CD4-positive, alpha-beta T cell treated with Interleukin-21 for 1 hour (primary cell): ENCODE measurements at regions not wholly inside any gene's neighbourhood (a gene's known extent, or its start where the extent isn't known, plus 50 kb on each side); places are given as distances from the start of the nearest gene placed in this dataset.
"Not testable (repeated sequence)": the region's sequence is repeated elsewhere in the genome, so short reads cannot be mapped to it uniquely, and the experiment has no call there.

Experiments used
- DNase-seq: peaks from one replicate; pipeline ENCODE4 v3.0.0-alpha.2; 2020

DNA sequence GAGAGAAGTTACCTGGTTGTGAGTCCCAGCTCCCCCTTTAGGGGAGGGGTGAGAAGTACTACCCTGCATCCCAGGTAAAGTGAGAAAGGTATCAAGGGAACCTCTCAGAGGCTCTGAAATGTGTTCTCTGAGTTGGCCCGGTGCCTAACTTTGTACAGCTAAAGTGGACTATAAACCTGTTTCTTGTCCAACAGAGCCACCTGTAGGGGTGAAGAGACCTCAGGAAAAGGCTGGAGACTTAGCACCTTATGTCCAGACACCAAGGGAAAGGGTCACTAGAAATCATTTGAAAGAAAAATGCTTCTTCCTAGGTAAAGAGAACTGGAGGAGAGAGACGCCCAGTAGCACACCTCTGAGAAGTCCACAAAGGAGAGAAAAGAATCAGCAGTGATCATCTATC lies 108.3 kb upstream of the KIF2A start:
- DNase-seq, result no peak

DNA sequence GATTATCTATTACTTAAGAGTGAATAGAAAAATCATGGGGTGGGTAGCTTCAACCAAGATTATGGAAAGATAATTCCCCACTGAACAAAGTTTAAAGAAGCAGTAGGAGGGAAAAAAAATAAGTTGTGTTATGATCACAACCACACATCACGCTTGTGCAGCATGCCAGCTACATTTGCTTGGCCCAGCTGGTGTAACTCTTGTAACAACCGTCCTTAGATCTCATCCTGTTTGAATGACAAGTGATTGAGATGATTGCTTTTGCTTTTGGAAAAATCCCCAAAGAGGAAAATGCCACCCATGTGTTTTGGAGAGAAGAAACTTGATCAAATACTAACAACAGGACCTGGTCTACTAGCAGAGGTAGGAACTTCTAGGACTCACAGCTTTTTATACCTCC lies 107.6 kb upstream of the KIF2A start:
- no peak for DNase-seq

DNA sequence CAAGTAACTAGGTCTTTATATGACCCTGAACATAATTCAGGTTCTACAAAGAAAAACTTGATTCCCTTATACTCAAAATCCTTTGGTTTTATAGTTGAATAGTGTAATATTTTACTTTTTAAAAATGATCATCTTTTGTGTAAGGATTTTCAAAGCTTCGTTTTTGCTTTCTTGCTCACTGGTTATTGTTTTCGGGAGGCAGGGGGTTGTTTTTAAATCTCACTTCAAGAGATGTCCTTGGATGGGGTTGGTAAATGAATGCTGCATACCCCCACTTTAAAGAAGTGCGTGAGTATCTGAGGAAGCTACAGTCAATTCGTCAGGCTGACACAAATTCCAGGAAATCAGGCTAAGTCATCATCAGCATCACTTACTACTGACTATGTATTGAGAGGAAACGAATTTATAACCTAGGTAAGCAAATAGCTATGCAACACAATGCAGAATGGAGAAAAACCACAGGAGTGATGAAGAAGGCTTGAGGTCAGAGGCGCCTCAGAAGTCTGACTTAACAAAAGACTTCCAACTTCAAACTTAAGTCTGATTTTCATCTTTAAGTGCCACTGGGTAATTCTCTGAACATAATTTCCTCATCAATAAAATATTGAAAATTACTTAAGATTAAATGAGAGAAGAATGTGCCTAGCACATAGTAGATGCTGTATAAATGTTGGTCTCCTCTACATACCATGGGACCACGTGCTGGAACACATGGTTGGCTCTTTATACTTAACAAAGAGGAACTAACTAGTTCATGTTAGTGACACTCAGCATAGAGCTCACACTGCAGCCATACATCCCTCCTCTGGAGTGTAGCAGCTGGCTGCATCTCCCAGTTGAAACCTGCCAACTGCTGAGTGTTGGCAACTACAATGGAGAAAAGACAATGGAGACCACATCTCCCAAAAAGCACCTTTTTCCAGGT lies 106.0 kb upstream of the KIF2A start:
- DNase-seq, result no peak

DNA sequence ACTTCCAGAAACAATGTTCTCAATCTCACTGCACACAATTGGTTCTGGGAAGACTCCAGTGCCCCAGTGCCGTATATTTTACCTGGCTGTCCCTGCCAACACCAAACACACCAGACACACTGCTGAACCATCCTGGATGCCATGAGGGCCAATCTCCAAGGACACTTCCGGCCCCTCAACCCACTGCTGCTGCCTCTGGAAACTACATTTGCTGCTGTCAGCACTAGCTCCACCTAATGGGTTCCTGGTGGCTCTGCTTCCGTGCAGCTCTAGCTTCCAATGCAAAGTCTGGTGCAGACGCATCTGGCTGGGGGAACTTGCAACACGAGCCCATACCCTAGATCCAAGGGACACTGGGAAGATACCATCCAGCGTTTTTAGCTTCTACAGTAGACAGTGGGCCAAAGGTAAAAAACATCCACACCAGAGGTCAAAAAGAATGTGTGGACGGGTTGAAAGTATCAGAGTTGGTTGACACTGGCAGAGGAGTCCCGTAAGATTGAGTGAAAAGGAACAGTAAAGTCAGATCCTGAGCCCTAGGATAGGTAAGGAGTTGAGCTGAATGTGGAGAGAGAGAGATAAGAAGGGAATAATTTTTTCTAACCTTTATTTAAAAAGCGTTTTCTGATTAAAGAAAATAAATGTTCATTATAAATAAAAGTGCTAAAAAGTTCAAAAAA lies 99.7 kb upstream of the KIF2A start:
- DNase-seq, result no peak

DNA sequence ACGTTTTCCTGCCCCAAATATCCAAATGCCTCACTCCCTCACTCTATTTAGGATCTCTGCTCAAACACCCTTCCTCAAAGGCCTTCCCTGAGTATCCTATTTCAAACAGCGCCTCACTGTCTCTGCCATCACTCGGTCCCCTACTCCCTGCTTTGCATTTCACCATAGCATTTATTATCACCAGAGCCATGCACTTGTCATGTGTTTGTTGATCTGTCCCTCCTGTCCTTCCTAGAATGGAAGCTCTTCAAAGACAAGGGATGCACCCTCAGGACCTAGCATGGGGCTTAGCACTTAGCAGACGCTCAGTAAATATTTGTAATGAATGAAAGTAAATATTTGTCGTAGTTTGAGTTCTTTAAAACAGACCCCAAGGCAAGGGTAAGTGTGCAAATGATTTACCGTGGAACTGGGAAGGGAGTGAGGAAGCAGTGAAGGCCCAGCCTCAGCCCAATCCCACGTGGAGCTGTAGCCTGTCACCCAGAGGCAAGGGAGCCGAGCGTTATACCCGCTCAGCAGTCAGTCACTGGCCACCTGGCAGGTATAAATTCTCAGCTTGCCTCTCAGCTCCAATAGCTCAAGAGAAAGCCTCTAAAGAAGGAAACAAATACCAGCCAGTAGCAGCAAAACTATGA lies 97.7 kb upstream of the KIF2A start:
- DNase-seq, result no peak

DNA sequence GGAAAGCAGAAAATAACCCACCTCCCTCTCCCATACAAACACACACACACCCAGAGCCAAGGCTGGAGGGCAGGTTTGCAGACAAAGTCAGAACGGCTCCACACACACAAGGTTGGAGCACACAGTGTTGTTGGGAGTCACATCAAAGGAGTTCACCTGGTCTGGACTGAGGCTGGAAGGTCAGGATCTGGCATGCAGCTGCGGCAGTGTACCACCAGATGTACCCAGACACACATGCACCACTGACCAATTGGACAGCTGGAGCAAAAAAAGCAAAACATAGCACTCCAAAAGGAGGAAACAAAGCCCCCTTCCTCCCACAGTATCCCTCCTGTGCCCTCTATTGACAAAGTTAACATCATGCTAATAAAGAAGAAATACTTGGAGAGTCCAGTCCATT lies 94.6 kb upstream of the KIF2A start:
- no peak for DNase-seq

DNA sequence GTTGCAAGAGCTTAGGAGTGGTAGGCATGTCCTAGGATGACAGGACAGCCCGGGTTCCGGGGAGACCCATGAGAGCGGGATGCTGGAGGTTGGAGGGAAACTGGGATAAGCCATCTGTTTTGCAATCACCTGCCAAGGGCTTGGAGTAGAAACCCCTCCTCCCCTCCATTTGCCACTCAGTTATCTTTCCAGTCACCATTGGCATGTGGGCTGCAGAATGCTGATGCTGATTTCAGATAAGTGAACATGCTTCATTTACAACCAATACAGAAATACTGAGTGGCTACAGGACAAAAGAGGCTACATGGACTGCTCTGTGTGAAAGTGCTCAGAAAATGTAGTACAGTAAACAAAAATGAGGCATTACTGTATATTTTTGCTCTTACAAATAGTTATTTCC lies 93.4 kb upstream of the KIF2A start:
- no peak for DNase-seq

DNA sequence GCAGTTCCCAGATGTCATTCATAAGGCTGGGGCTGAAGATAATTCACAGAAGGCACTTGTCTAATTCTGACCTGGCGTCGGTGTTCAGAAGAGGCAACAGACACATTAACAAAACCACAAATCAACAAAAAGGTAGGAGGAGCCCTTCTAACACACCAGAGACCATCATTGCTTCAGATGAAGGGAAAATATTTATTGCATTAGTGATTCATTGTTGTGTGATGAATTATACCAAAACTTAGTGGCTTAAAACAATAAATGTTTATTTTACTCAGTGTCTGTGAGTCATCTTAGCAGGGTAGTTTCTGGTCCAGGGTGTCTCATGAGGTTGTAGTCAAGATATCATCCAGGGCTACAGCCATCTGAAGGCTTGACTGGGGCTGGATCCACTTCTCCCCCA lies 91.3 kb upstream of the KIF2A start:
- DNase-seq, result no peak

DNA sequence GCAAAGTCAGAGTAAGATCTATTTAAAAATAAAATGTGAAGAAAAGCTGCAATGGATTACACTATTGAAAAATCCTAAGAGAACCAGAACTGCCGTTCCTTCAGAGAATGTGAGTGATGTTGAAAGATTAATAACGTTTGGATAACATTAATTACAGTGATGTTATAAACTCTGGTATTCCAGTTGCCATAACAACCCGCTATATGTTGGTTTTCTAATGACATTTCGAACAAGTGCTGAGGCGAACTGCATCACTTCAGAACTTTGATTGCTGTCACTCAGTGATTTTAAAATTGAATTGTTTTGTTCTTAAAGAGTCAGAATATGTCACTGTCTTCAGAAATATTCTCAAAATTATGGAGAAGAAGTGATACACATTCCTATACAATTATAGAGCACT lies 89.4 kb upstream of the KIF2A start:
- DNase-seq, result not testable (repeated sequence)

DNA sequence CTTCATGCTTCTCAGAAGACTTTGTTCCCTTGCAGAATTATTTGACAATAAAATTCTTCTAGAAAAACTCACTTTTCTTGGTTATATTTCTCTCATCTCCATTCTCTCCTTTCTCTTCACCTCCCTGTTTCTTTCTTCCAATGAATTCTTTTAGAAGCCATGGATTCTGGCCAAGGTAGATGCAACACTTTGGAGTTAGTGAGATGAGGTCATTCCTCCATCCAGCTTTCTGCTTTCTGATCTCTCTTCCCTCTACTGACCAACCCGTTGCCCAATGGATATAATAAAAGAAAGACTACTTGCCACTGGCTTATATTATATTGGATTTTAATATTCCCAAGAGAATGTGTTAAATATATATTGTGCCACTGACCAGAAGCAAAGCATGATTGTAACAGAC lies 88.9 kb upstream of the KIF2A start:
- not testable (repeated sequence) for DNase-seq

DNA sequence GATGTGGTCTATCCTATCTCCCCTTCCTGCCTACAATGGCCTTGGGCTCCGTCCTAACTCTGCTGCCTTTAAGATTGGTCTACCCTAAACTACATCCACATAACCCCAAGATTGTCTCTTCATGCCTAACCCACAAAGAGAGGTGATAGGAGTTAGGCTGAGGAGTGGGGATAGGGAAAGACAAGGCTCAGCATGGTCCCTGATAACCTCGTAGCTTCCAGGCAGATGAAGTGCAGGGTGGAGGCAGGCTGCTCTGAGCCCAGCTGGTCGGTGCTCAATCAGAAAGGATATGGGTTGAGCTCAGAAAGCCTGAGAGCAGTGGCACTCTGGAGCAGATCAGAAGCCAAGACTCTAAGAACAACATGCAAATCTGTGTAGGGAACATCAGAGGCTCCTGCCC lies 87.1 kb upstream of the KIF2A start:
- DNase-seq, result not testable (repeated sequence)

DNA sequence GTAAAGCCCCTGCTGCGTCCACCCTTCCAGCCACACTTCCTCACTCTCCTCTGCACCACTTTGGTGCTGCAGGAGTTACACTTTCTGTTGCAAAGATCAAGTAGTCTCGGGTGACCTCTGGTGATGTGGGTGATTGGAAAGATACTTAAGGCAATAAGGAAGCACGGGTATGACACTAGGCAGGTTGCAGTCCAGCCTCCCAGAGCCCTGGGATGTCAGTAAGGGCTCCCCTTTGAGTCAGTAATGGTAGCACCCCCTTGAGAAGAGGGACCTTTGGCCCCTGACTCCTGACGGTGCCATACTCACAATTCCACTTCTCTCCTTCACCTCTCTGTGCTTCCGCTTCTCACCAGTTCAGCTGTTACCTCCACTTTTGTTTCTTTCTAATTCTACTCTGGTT lies 84.1 kb upstream of the KIF2A start:
- not testable (repeated sequence) for DNase-seq

DNA sequence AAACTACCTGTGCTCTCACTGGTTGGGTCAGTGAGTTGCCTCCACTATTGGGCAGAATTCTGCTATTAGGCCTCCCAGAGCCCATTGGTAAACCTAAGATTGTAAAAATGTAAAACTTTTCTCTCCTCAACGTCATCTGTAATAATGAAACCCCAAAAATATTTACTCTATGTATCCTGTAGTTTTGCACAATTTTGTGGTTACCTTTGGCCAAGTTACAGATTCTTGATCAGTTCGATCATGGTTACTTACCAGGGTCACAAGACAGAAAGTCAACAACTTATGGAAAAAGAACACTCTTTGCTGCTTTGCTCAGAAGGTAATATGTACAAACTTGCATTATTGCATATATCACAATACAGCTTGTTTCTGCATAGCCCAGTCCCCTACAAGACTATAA lies 83.7 kb upstream of the KIF2A start:
- DNase-seq, result not testable (repeated sequence)

DNA sequence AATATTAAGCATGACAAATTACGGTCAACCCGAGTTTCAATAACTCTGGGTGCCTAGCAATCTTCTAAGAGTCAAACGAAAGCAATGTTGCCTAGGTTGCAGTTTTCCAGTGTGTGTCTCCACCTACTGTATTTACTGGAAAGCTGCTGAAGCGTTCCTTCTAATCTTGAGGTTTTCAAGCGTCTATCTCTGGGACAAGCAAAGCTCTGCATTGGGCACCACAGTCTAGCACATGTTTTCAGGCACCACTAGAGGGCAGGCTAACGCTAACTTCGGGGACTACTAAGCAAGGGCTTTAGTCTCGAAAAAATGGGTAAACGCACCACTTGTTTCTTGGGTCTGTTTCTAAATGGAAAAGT lies 82.7 kb upstream of the KIF2A start:
- peak; percentile 86 for DNase-seq

DNA sequence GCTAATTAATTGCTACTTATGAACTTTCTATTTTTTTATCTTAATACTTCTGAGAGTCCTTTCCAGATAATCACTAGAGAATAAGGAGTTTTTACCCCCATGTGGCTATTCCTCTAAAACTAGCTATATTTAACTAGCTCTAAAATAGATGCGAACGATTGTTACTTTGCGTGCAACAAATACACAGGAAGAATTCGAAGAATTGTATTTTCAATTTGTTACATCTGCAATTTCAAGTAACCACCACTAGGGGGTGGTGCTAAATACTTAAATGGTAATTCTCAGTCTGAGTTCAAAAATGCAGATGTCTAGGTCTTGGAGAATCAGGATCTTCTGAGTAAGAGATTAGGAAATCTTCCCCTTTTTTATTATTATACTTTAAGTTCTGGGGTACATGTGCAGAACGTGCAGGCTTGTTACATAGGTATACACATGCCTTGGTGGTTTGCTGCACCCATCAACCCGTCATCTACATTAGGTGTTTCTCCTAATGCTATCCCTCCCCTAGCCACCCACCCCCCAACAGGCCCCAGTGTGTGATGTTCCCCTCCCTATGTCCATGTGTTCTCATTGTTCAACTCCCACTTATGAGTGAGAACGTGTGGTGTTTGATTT lies 80.9 kb upstream of the KIF2A start:
- DNase-seq, result peak; percentile 13

DNA sequence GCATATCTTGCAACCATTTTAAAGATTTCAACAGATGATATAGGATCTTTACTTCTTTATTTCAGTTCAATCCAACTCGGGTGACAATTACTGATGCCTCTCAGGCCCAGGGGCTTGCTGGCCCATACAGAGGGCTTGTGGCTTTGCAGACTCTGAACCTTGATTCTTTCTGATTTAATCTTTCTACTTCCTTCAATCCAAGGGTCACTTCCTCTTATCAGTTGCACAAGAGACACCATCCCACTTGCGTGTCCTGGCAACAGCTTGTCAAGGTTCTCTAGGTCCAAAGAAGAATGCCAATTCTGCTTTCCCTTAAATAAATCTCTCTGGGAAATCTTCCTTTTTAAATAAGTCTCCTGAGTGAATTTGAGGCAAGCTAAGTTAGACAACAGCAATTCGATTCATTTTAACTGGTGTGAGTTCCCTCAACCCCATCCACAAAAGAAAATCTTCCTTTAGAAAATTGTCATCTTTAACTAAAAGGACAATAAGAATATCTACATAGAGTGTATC lies 75.1 kb upstream of the KIF2A start:
- not testable (repeated sequence) for DNase-seq

DNA sequence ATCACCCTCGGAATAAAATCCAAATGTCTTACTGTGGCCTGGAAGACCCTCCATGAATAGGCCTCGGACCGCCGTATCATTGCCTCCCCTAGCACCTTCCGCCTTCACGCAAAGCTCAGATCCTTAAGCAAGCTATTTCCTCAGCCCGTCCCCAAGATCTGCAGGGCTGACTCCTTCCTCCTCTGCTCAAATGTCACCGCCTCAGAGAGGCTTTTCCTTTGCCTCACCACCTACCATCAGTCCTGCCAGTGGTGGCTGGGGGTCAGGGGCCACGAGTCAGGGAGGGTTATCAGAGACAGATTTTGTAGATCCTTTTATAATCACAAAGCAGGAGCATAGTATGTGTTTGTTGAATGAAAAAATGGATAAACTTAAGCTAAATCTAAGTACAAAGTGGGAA lies 74.4 kb upstream of the KIF2A start:
- no peak for DNase-seq

DNA sequence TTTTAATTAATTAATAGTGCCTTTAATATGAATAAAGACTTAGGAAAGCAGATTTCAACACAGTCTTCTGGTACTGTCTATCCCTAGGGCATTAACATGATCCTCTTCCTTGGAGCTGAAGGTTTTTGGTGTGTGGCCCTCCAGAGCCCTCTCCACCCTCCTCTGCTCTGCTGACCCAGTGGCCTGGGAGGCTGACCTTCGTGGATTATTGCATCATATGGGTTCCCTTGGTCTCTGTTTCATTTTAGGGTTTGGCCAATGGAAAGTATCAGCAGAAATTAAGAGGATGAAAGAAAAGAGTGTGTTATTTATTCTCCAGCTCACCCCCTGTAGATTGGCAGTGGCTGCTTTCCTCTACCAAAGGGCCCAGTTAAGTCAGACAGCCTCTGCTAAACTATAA lies 73.8 kb upstream of the KIF2A start:
- DNase-seq, result not testable (repeated sequence)

DNA sequence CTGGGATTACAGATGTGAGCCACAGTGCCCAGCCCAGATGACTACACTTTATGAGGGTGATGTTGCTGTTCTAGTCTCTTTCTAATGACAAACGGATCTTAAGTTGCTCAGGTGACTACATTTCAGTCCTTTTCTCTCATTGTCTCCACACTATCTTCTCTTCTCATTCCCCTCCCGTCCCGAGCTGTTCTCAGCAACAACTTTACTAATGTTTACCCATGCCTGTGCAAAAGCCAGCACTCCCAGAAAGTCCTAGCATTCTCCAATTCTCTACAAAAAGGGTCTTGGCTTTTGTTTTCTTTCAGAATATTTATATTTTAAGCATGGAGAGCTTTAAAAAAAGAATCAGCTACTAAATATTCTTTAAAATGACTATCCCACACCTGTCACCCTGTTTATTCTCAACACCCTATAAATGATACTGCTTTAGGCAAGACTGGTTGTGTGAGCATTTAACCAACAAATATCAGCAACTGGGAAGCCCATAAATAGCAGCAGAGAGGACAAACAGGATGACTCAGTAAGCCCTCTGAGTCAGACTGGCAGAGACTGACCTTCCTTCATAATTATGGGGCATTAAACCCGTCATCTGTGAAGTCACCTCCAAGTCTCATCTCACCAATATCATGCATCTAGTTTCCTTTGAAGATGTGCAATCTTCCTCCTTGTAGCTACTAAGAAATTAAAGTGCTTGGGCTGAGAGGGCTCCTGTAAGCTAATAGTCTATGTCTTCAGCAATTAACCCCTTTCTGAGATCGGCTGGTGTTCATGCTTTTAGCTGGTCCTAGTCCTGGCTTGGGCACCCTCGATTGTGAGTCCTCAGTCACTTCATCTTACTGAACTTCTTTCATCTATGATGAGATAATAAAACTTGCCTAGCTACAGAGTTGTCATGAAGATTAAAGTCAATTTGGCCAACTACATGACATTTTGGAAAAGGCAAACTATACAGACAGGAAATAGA lies 72.6 kb upstream of the KIF2A start:
- not testable (repeated sequence) for DNase-seq

DNA sequence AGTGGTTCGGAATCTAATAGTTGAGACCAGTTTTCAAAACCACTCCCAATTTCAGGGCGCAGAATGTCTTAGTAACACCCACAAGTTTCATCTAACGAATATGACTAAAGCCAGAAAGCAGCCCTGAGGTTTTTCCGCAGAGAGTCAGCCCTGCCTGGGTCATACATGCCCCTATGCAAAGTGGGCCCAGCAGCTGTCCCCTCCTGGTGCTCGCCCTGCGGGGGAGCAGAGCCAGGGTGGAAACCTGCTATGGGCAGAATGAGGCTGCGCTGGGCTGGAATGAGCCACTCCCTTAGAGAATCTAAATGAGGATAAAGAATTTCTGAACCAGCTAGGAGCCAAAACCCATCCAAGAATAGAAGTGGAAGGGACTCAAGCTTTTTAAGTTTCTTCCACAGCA lies 69.4 kb upstream of the KIF2A start:
- not testable (repeated sequence) for DNase-seq

DNA sequence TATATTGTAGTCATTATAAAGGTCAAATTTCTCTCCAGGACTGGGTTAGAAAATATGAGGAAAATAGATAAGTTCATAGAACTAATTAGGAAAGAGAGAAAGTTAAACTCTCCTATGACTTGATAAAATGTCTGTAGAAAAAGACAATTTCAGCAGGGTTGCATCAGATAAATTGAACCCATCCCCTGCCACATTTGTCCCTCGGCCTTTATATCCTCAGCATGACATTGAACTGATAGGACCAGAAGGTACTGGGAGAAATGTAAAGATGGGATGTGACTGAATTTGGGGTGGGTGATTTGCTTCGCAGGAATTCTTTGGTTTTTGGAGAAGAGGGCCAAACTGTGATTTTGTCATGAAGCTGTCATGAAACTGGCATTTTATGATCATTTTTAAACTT lies 68.1 kb upstream of the KIF2A start:
- not testable (repeated sequence) for DNase-seq

DNA sequence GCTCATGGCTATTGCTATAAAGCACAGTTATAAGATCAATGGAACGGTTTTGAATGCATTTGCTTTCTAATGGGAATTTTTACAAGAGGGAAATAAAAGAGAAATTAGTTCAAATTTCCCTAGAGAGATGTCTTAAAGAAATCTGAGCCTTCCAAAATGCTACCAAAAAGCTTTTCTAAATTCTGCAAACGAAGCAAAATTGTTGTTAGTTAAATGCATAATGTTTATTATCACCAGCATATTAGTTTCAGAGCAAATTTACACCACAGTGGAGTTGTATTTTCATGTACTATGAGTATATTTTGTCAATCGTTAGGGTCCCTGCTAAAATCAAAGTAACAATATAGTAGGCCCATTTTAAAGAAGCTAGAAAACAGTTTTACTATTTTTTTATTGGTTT lies 67.4 kb upstream of the KIF2A start:
- DNase-seq, result not testable (repeated sequence)
